ENCODE measurements at regions not wholly inside any gene's neighbourhood (a gene's known extent, or its start where the extent isn't known, plus 50 kb on each side); places are given as distances from the start of the nearest gene placed in this dataset.

- TF ChIP-seq, protein P1, sequence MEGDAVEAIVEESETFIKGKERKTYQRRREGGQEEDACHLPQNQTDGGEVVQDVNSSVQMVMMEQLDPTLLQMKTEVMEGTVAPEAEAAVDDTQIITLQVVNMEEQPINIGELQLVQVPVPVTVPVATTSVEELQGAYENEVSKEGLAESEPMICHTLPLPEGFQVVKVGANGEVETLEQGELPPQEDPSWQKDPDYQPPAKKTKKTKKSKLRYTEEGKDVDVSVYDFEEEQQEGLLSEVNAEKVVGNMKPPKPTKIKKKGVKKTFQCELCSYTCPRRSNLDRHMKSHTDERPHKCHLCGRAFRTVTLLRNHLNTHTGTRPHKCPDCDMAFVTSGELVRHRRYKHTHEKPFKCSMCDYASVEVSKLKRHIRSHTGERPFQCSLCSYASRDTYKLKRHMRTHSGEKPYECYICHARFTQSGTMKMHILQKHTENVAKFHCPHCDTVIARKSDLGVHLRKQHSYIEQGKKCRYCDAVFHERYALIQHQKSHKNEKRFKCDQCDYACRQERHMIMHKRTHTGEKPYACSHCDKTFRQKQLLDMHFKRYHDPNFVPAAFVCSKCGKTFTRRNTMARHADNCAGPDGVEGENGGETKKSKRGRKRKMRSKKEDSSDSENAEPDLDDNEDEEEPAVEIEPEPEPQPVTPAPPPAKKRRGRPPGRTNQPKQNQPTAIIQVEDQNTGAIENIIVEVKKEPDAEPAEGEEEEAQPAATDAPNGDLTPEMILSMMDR (IDR thresholded peaks at IDR 0.05) = no peak
- no peak for TF ChIP-seq POLR2A (IDR thresholded peaks at IDR 0.05)
- TF ChIP-seq EP300 (IDR thresholded peaks at IDR 0.05) = no peak
Measured at GRCh38 chr6:121594053-121594452, 158.6 kb downstream of the GJA1 start.

Data from stomach (tissue), 4 donors.